HK-2 (cell line): ENCODE measurements at regions not wholly inside any gene's neighbourhood (a gene's known extent, or its start where the extent isn't known, plus 50 kb on each side); places are given as distances from the start of the nearest gene placed in this dataset.
A peak's percentile ranks its signal among the peaks of the same experiment; 100 is the strongest.
"Not testable (repeated sequence)": the region's sequence is repeated elsewhere in the genome, so short reads cannot be mapped to it uniquely, and the experiment has no call there.

Experiments
- DNase-seq: peaks from one replicate; pipeline ENCODE4 v3.0.0-alpha.2; 2018; ENCODE audit not compliant: unreplicated experiment

DNA sequence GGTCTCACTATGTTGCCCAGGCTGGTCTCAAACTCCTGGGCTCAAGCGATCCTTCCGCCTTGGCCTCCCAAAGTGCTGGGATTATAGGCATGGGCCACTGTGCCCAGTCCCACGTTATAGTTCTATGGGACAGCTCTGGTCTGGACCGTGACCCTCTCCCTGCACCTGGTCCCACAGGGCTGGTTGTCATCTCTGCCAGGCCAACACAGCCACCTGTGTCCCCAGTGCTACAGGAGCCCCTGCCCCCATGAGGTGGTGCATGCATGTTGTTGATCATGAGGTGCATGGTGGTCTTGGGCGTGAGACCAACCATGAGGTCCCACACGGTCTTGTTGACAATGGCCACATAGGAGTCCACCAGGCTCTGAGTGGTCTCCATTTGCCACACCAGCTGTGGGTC, 51.0 kb upstream of the UBE2Q2 start:
- not testable (repeated sequence) for DNase-seq

DNA sequence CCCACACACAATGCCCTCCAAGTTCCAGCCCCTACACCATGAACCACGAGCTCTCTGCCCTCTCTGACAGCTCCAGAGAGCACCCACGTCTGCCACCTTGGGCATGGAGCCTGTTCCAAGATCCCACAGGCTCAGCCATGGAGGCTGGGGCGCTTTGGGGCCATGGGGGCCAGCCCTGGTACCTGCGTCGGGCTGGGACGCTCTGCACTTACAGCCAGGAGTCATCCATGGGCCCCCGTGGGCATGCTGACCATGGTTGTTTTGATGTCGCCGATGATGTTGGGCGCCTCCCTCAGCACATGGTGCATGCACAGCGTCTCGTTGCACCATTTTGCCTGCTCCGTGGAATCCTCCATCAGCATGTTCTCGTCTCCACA, 51.9 kb upstream of the UBE2Q2 start:
- no peak for DNase-seq

DNA sequence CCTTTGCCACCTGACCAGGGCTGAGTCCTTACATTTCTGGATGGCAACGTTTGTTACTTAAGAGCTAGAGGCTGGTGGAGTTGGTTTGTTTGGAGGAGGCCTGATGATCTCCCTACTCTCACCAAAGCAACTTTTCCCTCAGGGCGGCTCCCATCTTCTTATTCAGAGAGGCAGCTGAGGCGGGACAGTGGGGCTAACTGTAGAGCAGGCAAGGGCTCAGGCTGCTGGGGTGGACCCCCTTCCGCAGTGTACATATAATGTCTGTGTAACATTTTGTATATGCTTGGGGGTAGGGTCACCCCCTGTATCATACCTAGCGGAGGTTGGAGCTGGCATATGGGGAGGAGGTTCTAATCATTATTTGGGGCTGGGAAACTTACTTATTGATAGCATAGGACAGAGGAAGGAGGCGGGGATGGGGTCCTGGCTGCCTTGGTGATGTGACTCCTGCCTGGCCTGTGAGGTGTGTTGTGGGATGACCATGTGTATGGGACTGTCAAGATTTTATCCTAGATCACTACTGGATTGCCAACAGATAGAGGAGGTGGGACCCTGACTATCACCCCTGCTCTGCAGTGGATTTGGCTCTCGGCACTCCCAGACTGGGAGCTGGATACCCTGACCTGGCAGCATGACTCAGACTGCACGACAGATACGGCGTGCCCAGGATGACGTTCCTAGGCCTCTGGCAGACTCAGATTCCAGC, 52.5 kb upstream of the UBE2Q2 start:
- no peak for DNase-seq

DNA sequence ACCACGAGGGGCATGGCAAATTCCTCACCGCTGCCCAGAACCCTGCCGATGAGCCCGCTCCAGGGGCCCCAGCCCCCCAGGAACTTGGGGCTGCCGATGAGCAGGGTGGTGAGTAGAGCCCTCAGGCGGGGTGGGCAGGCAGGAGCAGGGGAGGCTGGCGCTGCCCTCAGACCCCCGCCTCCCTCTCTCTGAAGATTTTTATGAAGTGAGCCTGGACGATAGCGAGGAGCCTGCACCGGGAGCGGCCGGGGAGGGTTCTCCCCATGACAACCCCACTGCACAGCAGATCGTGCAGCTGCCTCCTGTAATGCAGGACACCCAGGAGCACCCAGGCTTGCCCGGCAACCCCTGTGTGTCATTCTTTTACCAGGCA, 56.7 kb upstream of the UBE2Q2 start:
- DNase-seq, result no peak

DNA sequence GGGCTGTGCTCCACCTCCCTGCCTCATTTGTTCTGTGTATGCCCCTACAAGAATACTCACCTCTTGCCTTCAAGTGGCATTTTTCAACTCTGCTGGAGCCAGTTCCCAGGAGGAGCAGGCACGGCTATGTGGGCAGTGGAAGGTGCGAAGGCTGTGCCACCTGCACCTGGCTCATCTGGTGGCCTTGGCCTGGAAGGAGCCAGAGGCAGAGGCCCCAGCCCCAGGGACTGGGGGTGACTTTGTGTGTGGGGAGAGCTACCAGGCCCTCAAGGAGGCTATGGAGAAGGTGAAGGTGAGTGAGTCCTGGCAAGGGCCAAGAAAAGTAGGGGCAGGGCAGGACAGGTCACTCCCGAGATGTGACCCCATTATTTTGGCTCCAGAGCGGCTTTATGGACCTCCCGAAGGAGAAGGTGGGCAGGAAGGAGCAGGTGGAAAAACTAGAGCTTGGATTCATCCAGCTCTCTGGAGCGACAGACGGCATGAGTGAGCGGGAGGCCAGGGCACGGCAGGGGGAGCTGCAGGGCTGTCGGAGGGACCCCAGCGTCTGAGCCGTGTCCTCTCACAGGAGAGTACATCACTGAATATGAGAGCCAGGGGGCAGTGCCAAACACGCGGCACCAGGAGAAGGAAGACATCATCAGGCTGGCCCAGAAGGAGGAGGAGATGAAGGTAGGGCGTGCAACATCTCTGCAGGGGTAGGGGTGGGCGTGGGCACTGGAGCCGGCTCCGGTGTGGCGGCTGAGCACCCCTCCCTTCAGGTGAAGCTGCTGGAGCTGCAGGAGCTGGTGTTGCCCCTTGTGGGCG, 57.3 kb upstream of the UBE2Q2 start:
- DNase-seq, result no peak

DNA sequence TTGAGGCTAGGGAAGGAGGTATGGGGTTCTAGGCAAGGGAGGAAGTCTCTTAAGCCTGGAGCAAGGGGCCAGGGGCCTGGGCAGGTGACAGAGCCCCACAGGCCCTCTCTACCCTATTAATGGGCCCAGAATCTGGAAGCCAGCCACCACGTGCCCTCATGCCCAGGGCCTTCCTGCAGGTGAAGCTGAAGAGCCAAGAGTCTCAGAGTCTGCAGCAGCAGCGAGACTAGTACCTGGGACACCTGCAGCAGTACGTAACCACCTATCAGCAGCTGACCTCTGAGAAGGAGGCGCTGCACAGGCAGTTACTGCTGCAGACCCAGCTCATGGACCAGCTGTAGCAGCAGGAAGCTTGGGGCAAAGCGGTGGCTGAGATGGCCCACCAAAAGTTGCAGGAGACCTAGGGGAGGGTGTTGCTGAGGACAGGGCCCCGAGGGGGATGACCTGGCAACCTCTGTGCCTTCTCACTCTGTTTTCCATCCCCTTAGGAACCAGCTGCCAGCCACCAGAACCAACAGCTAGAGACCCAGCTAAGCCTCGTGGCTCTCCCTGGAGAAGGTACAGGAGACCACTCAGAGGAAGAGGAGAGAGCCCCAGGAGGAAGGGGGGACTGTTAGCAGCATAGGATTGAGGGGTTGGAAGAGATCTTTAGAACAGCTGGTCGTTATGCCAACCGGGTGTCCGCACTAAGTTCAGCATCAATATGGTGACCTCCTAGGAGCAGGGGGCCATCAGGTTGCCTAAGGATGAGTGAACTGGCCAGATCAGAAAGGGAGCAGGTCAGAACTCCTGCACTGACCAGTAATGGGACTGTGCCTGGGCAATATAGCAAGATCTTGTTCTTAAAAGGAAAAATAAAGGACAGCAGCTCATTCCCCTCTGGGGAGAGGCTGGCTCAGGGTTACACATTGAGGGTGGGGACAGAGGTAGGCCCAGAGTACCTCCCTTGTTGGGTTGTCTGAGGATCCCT, 58.5 kb upstream of the UBE2Q2 start:
- not testable (repeated sequence) for DNase-seq

DNA sequence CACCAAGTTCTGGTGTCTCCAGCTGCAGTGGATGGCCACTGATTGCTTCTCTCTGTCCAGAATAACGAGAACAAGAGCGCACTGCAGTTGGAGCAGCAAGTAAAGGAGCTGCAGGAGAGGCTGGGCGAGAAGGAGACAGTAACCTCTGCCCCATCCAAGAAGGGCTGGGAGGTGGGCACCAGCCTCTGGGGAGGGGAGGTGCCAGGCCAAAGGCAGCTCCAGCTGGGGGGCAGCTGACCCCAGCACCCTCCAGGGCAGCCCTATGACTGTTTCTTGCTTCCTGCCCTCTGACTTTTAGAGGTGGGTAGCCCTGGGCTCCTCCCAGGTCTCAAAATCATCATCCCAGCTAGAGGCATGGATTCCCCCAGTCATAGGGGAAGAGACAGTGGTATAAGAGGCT, 59.7 kb upstream of the UBE2Q2 start:
- not testable (repeated sequence) for DNase-seq

DNA sequence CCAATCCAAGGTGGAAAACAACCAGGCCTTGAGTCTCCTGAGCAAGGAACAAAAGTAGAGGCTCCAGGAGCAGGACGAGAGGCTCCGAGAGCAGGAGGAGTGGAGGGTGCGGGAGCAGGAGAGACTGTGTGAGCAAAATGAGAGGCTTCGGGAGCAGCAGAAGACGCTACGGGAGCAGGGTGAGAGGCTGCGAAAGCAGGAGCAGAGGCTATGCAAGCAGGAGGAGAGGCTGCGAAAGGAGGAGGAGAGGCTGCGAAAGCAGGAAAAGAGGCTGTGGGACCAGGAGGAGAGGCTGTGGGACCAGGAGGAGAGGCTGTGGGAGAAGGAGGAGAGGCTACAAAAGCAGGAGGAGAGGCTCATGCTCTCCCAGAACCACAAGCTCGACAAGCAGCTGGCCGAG, 60.3 kb upstream of the UBE2Q2 start:
- no peak for DNase-seq

DNA sequence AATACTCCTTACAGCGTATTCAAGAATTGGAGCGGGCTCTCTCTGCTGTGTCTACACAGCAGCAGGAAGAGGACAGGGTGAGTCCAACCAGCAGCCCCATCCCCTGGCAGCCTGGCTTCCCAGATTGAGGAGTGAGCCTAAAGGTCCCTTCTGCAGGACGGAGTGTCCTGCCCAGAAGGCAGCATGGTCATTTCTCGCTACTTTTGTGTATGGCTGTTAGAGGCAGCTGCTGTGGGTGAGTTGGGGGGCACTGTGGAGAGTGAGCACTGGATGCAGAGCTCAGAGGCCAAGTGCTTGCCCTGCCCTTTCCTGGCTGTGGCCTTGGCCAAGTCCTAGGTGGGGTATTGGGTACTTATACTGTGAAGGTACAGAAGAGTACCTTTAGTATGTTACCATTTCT, 62.3 kb upstream of the UBE2Q2 start:
- DNase-seq, result not testable (repeated sequence)

DNA sequence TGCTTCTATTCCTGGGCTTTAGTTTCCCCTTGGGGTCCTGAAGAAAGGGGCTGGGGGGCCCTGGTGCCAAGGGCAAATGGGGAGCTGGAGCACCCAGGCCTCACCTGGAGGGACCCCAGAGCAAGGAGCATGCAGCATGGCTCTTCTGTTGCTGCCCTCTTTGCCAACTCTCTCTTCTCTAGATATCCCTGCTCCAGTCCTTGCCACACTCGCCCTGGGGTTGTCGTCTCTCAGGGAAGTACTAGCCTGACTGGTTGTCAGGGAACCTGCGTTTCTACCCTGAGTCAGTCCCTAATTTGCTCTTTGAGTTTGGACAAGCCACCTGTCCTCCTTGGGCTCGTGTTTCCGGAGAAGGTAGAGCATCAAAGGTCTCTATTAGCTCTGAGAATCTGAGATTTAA, 63.7 kb upstream of the UBE2Q2 start:
- DNase-seq, result no peak

DNA sequence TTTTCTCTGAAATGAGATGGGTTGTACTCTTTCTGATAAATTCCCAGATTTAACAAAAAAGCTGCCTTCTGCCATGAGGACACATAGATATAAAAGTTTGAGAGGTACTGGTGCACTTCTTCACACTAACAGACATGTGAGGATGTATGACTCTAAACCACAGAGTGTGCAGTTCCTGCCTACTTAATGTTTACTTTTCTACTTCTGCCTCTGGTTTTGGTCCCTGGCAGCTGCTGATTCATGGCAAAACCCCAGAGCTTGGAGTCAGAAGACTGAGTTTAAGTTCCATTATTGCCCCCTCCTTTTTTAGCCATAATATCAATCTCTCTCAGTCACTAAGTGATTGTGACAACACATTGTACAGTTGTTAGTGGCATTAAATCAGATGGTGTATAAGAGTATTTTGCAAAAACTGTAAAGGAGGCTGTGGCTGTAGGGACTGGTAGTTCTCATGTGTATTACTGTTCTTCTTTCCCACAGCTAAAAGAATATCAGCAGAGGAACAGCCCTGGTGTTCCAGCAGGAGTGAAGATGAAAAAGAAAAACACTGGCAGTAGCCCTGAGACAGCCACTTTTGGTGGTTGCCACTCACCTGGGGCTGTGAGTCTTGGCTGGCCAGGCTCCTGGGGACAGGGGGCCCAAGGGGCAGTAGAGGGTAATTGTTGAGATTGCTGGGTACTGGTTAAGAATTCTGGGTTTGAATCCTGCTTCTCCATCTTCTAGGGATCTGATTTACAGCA, 64.4 kb upstream of the CSPG4 start:
- DNase-seq, result not testable (repeated sequence)

DNA sequence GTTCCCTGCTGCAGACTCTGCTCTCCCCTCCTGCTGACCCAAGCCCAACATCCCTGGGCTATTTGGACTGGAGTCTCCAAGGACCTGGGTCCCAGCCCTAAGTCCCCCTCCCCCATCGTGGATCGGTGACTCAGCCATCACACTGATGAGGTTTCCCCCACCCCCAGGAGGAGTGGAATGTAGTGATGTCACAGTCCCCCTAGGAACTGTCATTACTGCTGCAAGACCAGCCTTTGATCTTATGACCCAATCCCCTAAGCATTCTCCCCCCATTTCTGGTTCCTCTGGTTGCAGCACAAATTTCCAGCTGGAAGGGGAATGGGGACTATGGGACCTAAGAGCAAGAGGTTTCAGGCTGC, 63.4 kb upstream of the CSPG4 start:
- peak; percentile 22 for DNase-seq

DNA sequence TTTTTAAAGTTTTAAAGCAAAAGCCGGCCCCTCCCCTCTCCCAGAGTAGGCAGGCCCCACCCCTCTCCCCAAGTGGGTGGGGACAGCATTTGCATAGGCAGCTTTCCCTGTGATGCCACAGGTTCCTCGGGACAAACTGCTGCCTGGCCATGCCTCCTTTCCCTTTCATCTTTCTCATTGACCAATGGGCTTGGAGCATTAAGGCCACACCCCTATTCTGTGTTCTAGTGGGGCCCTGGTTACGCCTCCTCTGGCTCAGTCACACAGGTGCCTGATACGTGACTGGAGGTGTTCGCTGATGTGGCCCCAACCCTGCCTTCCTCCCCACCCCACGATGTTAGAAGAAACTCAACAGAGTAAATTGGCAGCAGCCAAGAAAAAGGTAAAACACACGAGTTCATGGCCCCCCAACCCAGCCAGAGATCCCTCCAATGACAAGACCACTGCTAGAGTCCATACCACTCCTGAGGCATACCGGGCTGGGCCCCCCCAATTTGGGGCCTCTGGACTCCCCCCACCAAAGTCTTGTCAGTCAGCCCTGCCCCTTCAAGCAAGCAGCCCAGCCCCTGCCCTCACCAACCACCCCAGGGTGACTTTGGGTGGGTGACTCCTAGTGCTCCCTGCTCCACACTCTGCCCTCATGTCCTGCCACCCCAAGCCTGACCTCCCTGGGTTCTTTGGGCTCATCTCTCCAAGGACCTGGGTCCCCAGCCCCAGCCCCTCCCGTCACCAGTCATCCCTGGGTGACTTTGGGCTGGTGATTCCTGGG, 62.8 kb upstream of the CSPG4 start:
- no peak for DNase-seq

DNA sequence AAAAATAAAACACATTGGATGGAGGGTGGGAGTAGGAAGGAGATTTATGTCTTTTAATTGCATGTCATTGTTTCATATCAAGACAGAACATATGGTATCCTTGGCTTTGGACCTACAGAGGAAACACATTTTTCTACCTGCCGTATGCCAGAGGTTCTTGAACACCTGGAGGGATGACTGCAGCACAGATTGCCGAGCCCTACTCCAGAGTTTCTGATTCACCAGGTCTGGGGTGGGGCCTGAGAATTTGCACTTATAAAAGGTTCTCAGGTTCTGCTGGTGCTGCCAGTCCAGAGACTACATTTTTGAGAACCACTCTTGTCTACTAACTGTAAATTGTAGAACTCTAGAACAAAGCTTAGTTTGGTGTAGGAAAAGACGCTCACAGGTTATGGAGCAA, 61.3 kb upstream of the CSPG4 start:
- not testable (repeated sequence) for DNase-seq

DNA sequence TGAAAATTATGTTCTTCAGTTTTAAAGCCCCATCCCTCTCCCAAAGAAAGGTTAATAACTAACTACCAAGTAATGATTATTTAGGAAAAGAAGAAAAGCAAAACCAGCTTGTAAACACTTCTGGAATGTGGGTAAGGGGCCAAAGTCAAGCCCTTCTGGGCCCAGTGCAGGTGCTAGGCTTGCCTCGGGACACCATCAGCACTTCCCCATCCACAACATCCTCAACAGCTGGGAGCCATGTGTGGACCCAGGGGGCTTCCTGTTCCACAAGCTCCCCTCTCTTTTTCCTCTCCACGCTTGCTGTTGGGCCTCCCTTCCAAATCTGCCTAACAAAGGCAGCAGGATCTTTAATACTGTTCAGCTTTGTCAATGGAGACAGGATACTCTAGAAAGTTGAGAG, 58.4 kb upstream of the CSPG4 start:
- not testable (repeated sequence) for DNase-seq

DNA sequence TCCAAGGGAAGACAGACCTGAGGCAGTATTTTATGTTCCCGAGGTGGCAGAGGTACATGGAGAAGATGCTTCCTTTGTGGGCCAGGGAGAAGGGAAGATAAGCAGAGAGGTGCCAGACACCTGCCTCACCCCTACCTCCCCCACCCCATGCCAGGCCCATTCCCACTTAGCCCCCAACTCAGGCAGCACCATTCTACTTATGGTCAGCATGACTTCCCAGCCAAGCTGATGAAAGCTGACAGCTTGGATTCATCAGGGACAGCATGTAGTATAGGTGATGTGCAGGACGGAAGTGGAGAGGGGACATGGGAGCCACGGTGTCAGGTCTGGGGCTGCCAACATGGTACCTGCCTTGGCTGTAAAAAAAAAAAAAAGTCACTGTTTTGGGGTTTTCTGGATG, 57.5 kb upstream of the CSPG4 start:
- no peak for DNase-seq

DNA sequence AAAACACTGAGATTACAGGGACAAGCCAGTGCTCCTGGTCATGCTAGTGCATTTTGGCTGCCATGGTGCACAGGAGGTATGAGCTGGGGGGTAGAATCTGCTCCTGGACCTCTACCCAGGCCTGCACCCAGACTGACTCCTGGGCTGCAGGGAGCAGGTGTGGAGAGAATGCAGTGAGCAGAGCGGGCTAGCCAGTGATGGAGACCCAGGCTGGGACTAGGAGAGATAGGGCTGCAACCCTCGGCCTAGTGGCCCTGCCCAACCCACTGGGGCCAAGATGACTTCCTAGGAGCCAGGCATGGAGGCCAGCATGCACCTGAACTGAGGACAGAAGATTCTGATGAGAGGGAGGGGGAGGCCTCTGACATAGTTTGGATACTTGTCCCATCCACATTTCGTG, 55.9 kb upstream of the CSPG4 start:
- not testable (repeated sequence) for DNase-seq

DNA sequence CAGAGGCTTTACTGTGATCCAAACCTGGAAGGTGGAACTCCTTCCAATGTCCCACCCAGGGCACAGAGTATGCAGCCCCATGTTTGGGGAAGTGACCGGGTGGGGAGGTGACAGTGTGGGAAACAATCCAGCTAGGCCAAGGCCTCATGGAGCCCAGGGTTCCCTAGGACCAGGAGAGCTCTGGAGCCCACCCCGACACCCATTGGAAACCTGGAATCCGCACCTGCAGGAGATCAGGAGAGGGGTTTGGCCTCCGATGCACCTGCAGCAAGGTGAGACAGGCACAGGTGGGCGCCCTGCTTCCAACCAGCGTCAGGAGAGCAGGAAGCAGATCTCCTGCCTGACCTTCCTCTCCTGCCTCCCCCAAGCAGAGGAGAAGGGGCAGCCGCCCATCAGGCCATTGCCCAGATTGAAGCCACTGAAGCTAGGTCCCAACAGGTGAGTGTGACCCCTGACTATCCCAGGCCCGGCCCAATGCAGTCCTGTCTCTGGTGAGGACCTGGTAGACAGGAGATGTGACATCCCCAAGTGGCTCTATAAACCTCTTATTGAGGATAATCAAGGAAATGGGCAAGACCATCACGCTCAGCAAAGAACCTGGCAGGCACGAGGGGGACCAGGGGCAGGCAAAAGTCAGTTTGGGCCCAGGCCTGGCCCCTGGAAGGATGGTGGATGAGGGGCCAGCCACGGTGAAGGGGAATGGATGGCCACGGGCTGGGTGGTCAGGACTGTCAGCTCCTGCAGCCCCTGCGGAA, 53.1 kb upstream of the CSPG4 start:
- not testable (repeated sequence) for DNase-seq

DNA sequence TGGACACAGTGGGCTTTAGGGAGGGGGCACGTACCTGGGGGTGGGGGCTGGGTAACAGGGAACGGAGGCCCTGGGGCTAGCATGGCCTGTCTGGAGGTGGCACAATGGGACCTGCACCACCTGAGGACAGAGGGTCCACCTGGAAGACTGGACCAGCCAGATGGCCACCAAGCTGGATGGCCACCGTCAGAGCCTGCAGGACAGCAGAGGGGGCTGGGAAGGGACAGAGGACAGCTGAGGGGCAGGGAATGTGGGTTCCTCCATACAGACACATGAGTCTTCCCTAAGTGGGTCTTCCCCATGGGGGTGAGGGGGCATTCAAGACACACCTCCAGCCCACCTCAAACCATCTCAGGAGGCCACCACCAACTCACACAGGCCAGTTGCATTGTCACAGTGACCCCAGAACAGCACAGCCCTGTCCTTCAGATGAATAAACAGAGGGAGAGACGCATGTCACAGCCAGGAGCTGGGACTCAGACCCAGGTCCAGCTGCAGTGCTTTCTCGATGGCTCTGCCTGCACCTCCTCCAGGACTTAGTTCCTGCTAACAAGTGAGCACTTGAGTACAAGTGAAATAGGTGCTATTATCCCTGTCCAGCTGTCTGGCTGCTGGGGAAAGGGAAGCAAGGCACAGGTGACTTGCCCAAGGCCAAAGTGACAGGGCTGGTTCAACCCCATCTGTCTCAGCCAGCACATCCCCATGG, 52.4 kb upstream of the CSPG4 start:
- DNase-seq, result not testable (repeated sequence)
